ENCODE measurements at regions not wholly inside any gene's neighbourhood (a gene's known extent, or its start where the extent isn't known, plus 50 kb on each side); places are given as distances from the start of the nearest gene placed in this dataset.

DNA sequence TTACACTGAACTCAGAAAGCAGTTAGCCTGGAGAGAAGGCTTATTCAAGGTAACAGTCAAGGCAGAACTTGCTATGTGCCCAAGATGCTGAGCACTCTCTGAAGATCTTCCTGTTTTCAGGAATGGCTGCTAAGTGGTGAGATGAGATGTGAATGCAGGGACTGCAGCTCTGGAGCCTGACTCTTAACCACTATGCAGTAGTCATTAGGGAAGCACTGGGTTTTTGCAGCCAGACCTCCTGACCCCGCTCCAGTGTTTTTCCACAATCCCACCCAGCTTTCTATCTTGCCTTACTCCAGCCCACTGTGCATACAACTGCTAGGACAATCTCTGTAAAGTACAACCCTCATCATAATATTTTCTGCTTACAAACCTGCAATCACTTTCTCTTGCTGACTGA is 95.2 kb upstream of the LNX1 start:
- TF ChIP-seq CTCF (IDR thresholded peaks at IDR 0.05): no peak
- no peak for TF ChIP-seq POLR2A (IDR thresholded peaks at IDR 0.05)
